Endothelial cell of umbilical vein (primary cell): ENCODE measurements at regions not wholly inside any gene's neighbourhood (a gene's known extent, or its start where the extent isn't known, plus 50 kb on each side); places are given as distances from the start of the nearest gene placed in this dataset.

Source experiments
- BruUV-seq: library from RNA; stranded (reverse); fragments of 400-500 nt; replicated peaks from 2 replicates; lab custom pipeline; 2021; lab: Mats Ljungman, UMichigan
- CTCF ChIA-PET: fragments of 300-600, 350-600 bp; sonication (Branson Sonifier 250); formaldehyde crosslinking; loops from one replicate; lab custom pipeline; 2021; ENCODE audit warnings: antibody characterized with exemption, inconsistent platforms; lab: Charles Lee
- POLR2A ChIA-PET: fragments of 300-600, 350-600 bp; sonication (Branson Sonifier 250); formaldehyde crosslinking; loops from one replicate; lab custom pipeline; 2021; ENCODE audit warnings: antibody characterized with exemption, inconsistent platforms; lab: Charles Lee
- DNase-seq: peaks from one replicate; pipeline ENCODE4 v3.0.0-alpha.2; 2011; ENCODE audit warnings: low read depth, low spot score
- FAIRE-seq: peaks from 2 replicates; lab custom pipeline; 2011; peaks lifted over from hg19 to GRCh38; lab: Jason Lieb, UNC
- H2AFZ ChIP-seq: 2 replicates; pipeline ENCODE4 v1.6.0; 2012; ENCODE audit warnings: low read depth, low read length, control low read depth, inconsistent platforms
- H3K27ac ChIP-seq: 2 replicates; pipeline ENCODE4 v1.5.1; 2011; ENCODE audit warnings: low read depth, mild to moderate bottlenecking, control low read depth, low read length, moderate library complexity; ENCODE audit not compliant: insufficient read depth
- H3K27me3 ChIP-seq, 2 experiments: 2 replicates each; pipeline versions ENCODE4 v1.6.0 to v1.6.1; 2011; ENCODE audit warnings: low read length in 2 of 2, mixed read lengths in 1 of 2; ENCODE audit not compliant: control insufficient read depth in 2 of 2, insufficient read depth in 2 of 2
- H3K36me3 ChIP-seq, 2 experiments: 2 replicates in 1 of 2; 3 replicates in 1 of 2; pipeline ENCODE4 v1.5.1; 2011; ENCODE audit warnings: low read length in 2 of 2, mild to moderate bottlenecking in 1 of 2, moderate library complexity in 1 of 2; ENCODE audit not compliant: control insufficient read depth in 2 of 2, insufficient read depth in 2 of 2; ENCODE audit errors: extremely low read depth in 1 of 2
- H3K4me1 ChIP-seq: 3 replicates; pipeline ENCODE4 v1.5.1; 2011; ENCODE audit warnings: mild to moderate bottlenecking, low read length; ENCODE audit not compliant: control insufficient read depth, insufficient read depth; ENCODE audit errors: extremely low read depth
- H3K4me2 ChIP-seq: 2 replicates; pipeline ENCODE4 v1.6.1; 2011; ENCODE audit warnings: low read length, control low read depth, mixed read lengths; ENCODE audit not compliant: insufficient read depth
- H3K4me3 ChIP-seq, 3 experiments: fragments of 200-600 bp in 1 of 3; sonication (generic), shearing (Covaris generic) in 1 of 3; replicated peaks in 1 of 3; 2 replicates each; pipeline ENCODE4 v1.5.1; 2011 to 2016; ENCODE audit warnings: control low read depth in 3 of 3, low read length in 3 of 3, mild to moderate bottlenecking in 2 of 3, inconsistent platforms in 1 of 3, low read depth in 1 of 3, moderate library complexity in 1 of 3; ENCODE audit not compliant: insufficient read depth in 1 of 3
- H3K79me2 ChIP-seq: 2 replicates; pipeline ENCODE4 v1.6.0; 2012; ENCODE audit warnings: low read length, inconsistent platforms; ENCODE audit not compliant: control insufficient read depth, insufficient read depth
- H3K9ac ChIP-seq: replicated peaks from 2 replicates; pipeline ENCODE3; 2011; ENCODE audit warnings: low read length, control low read depth; ENCODE audit not compliant: insufficient read depth; ENCODE audit errors: extremely low read depth
- H3K9me1 ChIP-seq: replicated peaks from 3 replicates; pipeline ENCODE4 v1.6.0; 2011; ENCODE audit warnings: mild to moderate bottlenecking, low read length; ENCODE audit not compliant: control insufficient read depth, insufficient read depth; ENCODE audit errors: extremely low read depth
- H3K9me3 ChIP-seq: replicated peaks from 2 replicates; pipeline ENCODE4 v1.5.1; 2012; ENCODE audit warnings: low read length, inconsistent platforms; ENCODE audit not compliant: control insufficient read depth, insufficient read depth
- H4K20me1 ChIP-seq: replicated peaks from 2 replicates; pipeline ENCODE3; 2011; ENCODE audit warnings: mild to moderate bottlenecking, low read length; ENCODE audit not compliant: control insufficient read depth, insufficient read depth; ENCODE audit errors: extremely low read depth
- CTCF ChIP-seq, 2 donors: IDR thresholded peaks; 1 replicate in 1 of 2; 2 replicates in 1 of 2; pipeline ENCODE4 v1.5.1; 2011; ENCODE audit warnings: low read length in 2 of 2, mild to moderate bottlenecking in 2 of 2, moderate library complexity in 2 of 2, control low read depth in 1 of 2, inconsistent platforms in 1 of 2, low read depth in 1 of 2; ENCODE audit not compliant: insufficient read depth in 1 of 2; ENCODE audit errors: extremely low read depth in 1 of 2
- EZH2 ChIP-seq: IDR thresholded peaks from 2 replicates; pipeline ENCODE4 v1.6.1; 2012; ENCODE audit warnings: borderline replicate concordance, low read depth, mild to moderate bottlenecking, moderate library complexity, low read length, inconsistent platforms; ENCODE audit not compliant: severe bottlenecking
- FOS ChIP-seq: IDR thresholded peaks from 2 replicates; pipeline ENCODE4 v1.6.1; 2011; ENCODE audit warnings: mild to moderate bottlenecking, low read length, moderate library complexity, borderline replicate concordance; ENCODE audit not compliant: insufficient read depth
- GATA2 ChIP-seq: IDR thresholded peaks from 2 replicates; pipeline ENCODE4 v1.7.0; 2011; ENCODE audit warnings: low read depth, mild to moderate bottlenecking, moderate library complexity, mixed read lengths, low read length; ENCODE audit not compliant: insufficient read length, insufficient read depth
- JUN ChIP-seq: IDR thresholded peaks from 2 replicates; pipeline ENCODE4 v1.6.1; 2011; ENCODE audit warnings: borderline replicate concordance, low read depth; ENCODE audit not compliant: insufficient read length, insufficient read depth
- MAX ChIP-seq: IDR thresholded peaks from 2 replicates; pipeline ENCODE4 v1.6.1; 2011; ENCODE audit not compliant: insufficient read depth, insufficient read length
- MYC ChIP-seq: IDR thresholded peaks from one replicate; pipeline ENCODE4 v1.6.1; 2011; ENCODE audit warnings: mild to moderate bottlenecking, low read depth, low read length
- POLR2A ChIP-seq: IDR thresholded peaks from 2 replicates; pipeline ENCODE4 v1.6.1; 2012; ENCODE audit warnings: low read depth, mild to moderate bottlenecking, control low read depth, low read length
- POLR2AphosphoS5 ChIP-seq: IDR thresholded peaks from 2 replicates; pipeline ENCODE4 v1.6.1; 2012; ENCODE audit warnings: low read depth, mild to moderate bottlenecking, control low read depth, low read length, moderate library complexity; ENCODE audit not compliant: insufficient read depth
- dilution Hi-C: fragments of 300-500 bp; cut with MboI; formaldehyde crosslinking; loops from one replicate; pipeline ENCODE4 v1.15.0; 2019; ENCODE audit warnings: low sequenced_read_pairs; ENCODE audit not compliant: extremely low pct_ligation_motif_present
- intact Hi-C: fragments of 100-400 bp; cut with micrococcal nuclease; formaldehyde crosslinking; loops from one replicate; pipeline ENCODE4 v1.10.0; 2022

- ChIA-PET CTCF (interaction anchor here (1.8 kb wide), 1 partner anchor 219 kb away, joined by 7 read pairs; no protein-coding TSS in a partner anchor), POLR2A (no interaction called here)
- Histone ChIP-seq H3K79me2 (peaks cover 31% of the 10 kb centered on the region), H3K4me2 (no peak overlapping the region), H3K9ac (no peak overlapping the region), H3K9me3 (no peaks in the 10 kb centered on the region), H2AFZ (no peak overlapping the region), H3K36me3 (no peaks in the 10 kb centered on the region), H3K27me3 (no peaks in the 10 kb centered on the region), H3K4me1 (no peaks in the 10 kb centered on the region), H3K4me3 (no peak overlapping the region), H3K27ac (no peak overlapping the region), H4K20me1 (no peaks in the 10 kb centered on the region), H3K9me1 (no peaks in the 10 kb centered on the region)
- TF ChIP-seq JUN = no peak
- no peak for TF ChIP-seq MYC
- TF ChIP-seq EZH2 = no peak
- no peak for TF ChIP-seq MAX
- TF ChIP-seq GATA2 = no peak
- TF ChIP-seq FOS = no peak
- TF ChIP-seq POLR2A = no peak
- TF ChIP-seq CTCF (IDR thresholded peaks at IDR 0.05; ENCODE audit: extremely low read depth in 1 of 2, insufficient read depth in 1 of 2, low read depth in 1 of 2, low read length in 2 of 2) = no peak
- no peak for TF ChIP-seq POLR2AphosphoS5
- intact Hi-C loops = no loop called here
- DNase-seq = no peak
- dilution Hi-C loops = no loop called here
- no peak for FAIRE-seq
- no TSS peak for BruUV-seq
Observed at GRCh38 chr13:74067818-74068217, 66.4 kb downstream of the KLF12 start.
